ENCODE measurements at regions not wholly inside any gene's neighbourhood (a gene's known extent, or its start where the extent isn't known, plus 50 kb on each side); places are given as distances from the start of the nearest gene placed in this dataset.

DNA sequence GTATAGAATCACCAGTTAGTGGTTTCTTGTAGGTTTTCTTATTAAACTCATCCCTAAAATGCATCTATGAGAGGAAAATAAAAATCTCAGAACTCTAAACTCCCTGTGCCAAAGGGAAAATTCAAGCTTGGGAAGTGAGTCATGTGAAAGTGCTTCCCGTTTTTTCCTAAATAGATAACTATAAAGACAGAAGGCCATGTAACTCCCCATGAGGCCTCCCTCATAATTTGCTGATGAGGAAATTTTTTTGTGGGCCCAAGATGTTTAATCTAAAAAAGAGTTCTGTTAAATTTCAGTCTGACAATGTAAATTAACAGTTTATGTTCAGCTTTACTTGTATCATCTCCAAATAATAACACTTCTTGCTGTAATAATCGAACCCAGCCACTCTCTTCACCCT, 1273.9 kb downstream of the OTOL1 start:
- no peaks in the 10 kb centered on the region for H3K36me3 ChIP-seq (ENCODE audit: control insufficient read depth, insufficient read depth, low read length)
- DNase-seq (ENCODE audit: low read depth): no peak
- H3K4me3 ChIP-seq (ENCODE audit: low read depth, low read length): no peak overlapping the region
- POLR2A ChIA-PET: no interaction called here
- TF ChIP-seq, protein P1, sequence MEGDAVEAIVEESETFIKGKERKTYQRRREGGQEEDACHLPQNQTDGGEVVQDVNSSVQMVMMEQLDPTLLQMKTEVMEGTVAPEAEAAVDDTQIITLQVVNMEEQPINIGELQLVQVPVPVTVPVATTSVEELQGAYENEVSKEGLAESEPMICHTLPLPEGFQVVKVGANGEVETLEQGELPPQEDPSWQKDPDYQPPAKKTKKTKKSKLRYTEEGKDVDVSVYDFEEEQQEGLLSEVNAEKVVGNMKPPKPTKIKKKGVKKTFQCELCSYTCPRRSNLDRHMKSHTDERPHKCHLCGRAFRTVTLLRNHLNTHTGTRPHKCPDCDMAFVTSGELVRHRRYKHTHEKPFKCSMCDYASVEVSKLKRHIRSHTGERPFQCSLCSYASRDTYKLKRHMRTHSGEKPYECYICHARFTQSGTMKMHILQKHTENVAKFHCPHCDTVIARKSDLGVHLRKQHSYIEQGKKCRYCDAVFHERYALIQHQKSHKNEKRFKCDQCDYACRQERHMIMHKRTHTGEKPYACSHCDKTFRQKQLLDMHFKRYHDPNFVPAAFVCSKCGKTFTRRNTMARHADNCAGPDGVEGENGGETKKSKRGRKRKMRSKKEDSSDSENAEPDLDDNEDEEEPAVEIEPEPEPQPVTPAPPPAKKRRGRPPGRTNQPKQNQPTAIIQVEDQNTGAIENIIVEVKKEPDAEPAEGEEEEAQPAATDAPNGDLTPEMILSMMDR (IDR thresholded peaks at IDR 0.05; ENCODE audit: insufficient read depth, low read depth, low read length): no peak
- no peaks in the 10 kb centered on the region for H3K27me3 ChIP-seq (ENCODE audit: control insufficient read depth, insufficient read depth, low read length)
- CTCF ChIA-PET: interaction anchor here (0.6 kb wide), 1 partner anchor 11 kb away, joined by 3 read pairs; no protein-coding TSS in a partner anchor

DNA sequence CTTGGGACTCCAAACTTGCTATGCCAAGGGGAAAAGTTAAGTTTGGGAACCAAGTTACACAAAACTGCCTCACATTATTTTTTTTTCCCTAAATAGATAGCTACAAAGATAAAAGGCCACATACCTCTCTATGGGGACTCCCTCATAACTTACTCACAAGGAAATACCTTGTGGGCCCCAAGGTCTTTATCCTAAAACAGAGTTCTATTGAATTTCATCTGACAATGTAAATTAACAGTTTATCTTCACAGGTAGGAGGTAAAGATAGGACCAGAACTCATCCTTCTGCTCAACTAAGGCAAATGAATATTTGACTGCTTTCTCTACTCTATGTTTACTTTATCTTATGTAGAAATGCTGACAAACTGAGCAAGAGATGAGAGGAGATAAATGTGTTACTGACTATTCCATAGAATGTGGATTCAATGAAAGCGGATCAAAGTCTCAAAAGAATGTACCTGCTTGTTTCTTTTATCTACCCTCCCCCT, 1278.0 kb downstream of the OTOL1 start:
- H3K27me3 ChIP-seq (ENCODE audit: control insufficient read depth, insufficient read depth, low read length): no peaks in the 10 kb centered on the region
- TF ChIP-seq, protein P1 (IDR thresholded peaks at IDR 0.05; ENCODE audit: insufficient read depth, low read depth, low read length): no peak
- ChIA-PET POLR2A (no interaction called here), CTCF (no interaction called here)
- H3K4me3 ChIP-seq (ENCODE audit: low read depth, low read length): no peak overlapping the region
- no peaks in the 10 kb centered on the region for H3K36me3 ChIP-seq (ENCODE audit: control insufficient read depth, insufficient read depth, low read length)
- no peak for DNase-seq (ENCODE audit: low read depth)

DNA sequence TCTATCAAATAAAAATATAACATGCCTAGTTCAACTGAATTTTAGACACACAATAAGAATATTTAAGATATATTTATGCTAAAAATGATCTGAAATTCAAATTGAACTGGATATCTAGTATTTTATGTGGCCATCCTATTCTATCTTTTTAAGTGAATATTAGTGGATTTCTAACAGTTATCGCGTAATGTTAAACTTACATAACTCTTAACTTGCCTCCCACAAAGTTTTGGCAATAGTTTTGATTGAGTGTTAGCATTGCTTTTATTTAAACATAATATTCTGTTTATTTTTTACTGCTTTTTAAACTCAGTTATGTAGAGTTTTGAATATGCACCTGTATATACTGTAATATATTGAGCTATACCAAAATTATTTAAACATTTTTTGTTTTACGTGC, 1279.5 kb downstream of the OTOL1 start:
- ChIA-PET POLR2A (no interaction called here), CTCF (no interaction called here)
- Histone ChIP-seq H3K4me3 (ENCODE audit: low read depth, low read length) (no peak overlapping the region), H3K36me3 (ENCODE audit: control insufficient read depth, insufficient read depth, low read length) (no peaks in the 10 kb centered on the region), H3K27me3 (ENCODE audit: control insufficient read depth, insufficient read depth, low read length) (no peaks in the 10 kb centered on the region)
- DNase-seq (ENCODE audit: low read depth): no peak
- TF ChIP-seq, protein P1 (IDR thresholded peaks at IDR 0.05; ENCODE audit: insufficient read depth, low read depth, low read length): no peak

DNA sequence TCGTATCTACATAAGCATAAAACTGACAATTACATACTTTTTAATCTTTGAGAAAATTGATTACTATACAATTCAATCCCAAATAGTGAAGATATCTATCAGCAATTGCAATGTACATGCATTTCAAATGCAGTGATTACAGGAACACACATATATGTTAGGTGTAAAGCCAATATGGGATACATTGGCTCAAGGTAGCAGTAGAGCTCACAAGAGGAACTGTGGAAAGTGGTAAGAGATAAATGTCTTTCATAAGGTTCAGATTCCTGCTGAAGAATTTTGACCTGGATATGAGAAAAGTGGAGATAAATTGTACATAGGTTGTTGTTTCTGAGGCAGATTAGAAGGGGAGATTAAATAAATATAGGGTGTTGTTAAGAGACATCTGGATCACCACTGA, 1280.5 kb downstream of the OTOL1 start:
- POLR2A ChIA-PET: no interaction called here
- TF ChIP-seq, protein P1 (IDR thresholded peaks at IDR 0.05; ENCODE audit: insufficient read depth, low read depth, low read length): no peak

DNA sequence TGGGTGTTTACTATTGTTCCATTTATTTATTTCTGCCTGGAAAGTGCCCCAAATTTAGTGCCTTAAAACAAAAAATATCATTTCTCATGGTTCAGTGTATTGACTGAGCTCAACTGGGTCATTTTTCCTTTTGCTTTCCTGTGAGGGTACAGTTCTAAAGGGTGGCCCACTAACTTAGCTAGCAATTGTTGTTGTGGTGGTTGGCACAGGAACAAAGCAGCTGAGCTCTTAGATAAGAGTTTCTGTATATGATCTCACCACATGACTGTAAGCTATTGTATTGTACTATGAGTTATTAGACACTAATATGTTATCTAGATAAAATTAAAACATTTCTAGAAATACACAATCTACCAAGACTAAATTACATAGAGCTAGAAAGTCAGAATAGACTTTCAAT, 1283.7 kb downstream of the OTOL1 start:
- POLR2A ChIA-PET: no interaction called here

More for the DNA sequence above, 1280.5 kb downstream of the OTOL1 start:
- Histone ChIP-seq H3K36me3 (ENCODE audit: control insufficient read depth, insufficient read depth, low read length) (no peaks in the 10 kb centered on the region), H3K4me3 (ENCODE audit: low read depth, low read length) (no peak overlapping the region), H3K27me3 (ENCODE audit: control insufficient read depth, insufficient read depth, low read length) (no peaks in the 10 kb centered on the region)
- no peak for DNase-seq (ENCODE audit: low read depth)
- CTCF ChIA-PET: no interaction called here

More for the DNA sequence above, 1283.7 kb downstream of the OTOL1 start:
- CTCF ChIA-PET: interaction anchor here (1.4 kb wide), 1 partner anchor 10 kb away, joined by 5 read pairs; no protein-coding TSS in a partner anchor
- H3K27me3 ChIP-seq (ENCODE audit: control insufficient read depth, insufficient read depth, low read length): no peaks in the 10 kb centered on the region
- TF ChIP-seq, protein P1 (IDR thresholded peaks at IDR 0.05; ENCODE audit: insufficient read depth, low read depth, low read length): no peak
- no peak for DNase-seq (ENCODE audit: low read depth)
- H3K4me3 ChIP-seq (ENCODE audit: low read depth, low read length): no peak overlapping the region
- H3K36me3 ChIP-seq (ENCODE audit: control insufficient read depth, insufficient read depth, low read length): no peaks in the 10 kb centered on the region
